ENCODE measurements at regions not wholly inside any gene's neighbourhood (a gene's known extent, or its start where the extent isn't known, plus 50 kb on each side); places are given as distances from the start of the nearest gene placed in this dataset.

GRCh38 chr9:19681846-19682245 lies 107.0 kb downstream of the SLC24A2 start:
- no peak for TF ChIP-seq CTCF (IDR thresholded peaks at IDR 0.05)
- TF ChIP-seq POLR2A (IDR thresholded peaks at IDR 0.05) = no peak
- no peak for TF ChIP-seq POLR2AphosphoS5 (IDR thresholded peaks at IDR 0.05)
- TF ChIP-seq EP300 (IDR thresholded peaks at IDR 0.05) = no peak

Data from gastroesophageal sphincter (tissue), 3 donors.